LHCN-M2 (cell line): ENCODE measurements at regions not wholly inside any gene's neighbourhood (a gene's known extent, or its start where the extent isn't known, plus 50 kb on each side); places are given as distances from the start of the nearest gene placed in this dataset.
"Not testable (repeated sequence)": the region's sequence is repeated elsewhere in the genome, so short reads cannot be mapped to it uniquely, and the experiment has no call there.

Experiments used
- DNase-seq: peaks from one replicate; pipeline ENCODE4 v3.0.0-alpha.2; 2012; ENCODE audit warnings: low read depth

GRCh38 chr2:111471791-111472530, 351.2 kb downstream of the BCL2L11 start:
- DNase-seq, result not testable (repeated sequence)

- DNase-seq, result not testable (repeated sequence)
Observed at GRCh38 chr2:111472844-111473403, 352.2 kb downstream of the BCL2L11 start.

- not testable (repeated sequence) for DNase-seq
Observed at GRCh38 chr2:111473522-111473921, 352.8 kb downstream of the BCL2L11 start.

- not testable (repeated sequence) for DNase-seq
Observed at GRCh38 chr2:111474198-111474705, 353.5 kb downstream of the BCL2L11 start.

- DNase-seq, result not testable (repeated sequence)
Observed at GRCh38 chr2:111478335-111478734, 357.6 kb downstream of the BCL2L11 start.

GRCh38 chr2:111478871-111479318, 358.2 kb downstream of the BCL2L11 start:
- not testable (repeated sequence) for DNase-seq

- DNase-seq, result peak; percentile 33
Observed at GRCh38 chr2:111480016-111480625, 359.4 kb downstream of the BCL2L11 start.

- peak; percentile 12 for DNase-seq
Observed at GRCh38 chr2:111480633-111481032, 359.9 kb downstream of the BCL2L11 start.

GRCh38 chr2:111481219-111481618, 360.5 kb downstream of the BCL2L11 start:
- not testable (repeated sequence) for DNase-seq

GRCh38 chr2:111482987-111483679, 362.4 kb downstream of the BCL2L11 start:
- not testable (repeated sequence) for DNase-seq

GRCh38 chr2:111484097-111484496, 363.4 kb downstream of the BCL2L11 start:
- not testable (repeated sequence) for DNase-seq

- not testable (repeated sequence) for DNase-seq
Observed at GRCh38 chr2:111485895-111486294, 365.2 kb downstream of the BCL2L11 start.

GRCh38 chr2:111488451-111488850, 367.7 kb downstream of the BCL2L11 start:
- DNase-seq, result not testable (repeated sequence)

GRCh38 chr2:111489460-111489859, 368.7 kb downstream of the BCL2L11 start:
- not testable (repeated sequence) for DNase-seq

GRCh38 chr2:111491181-111491580, 370.5 kb downstream of the BCL2L11 start:
- not testable (repeated sequence) for DNase-seq

- DNase-seq, result not testable (repeated sequence)
Observed at GRCh38 chr2:111491614-111492013, 370.9 kb downstream of the BCL2L11 start.

- not testable (repeated sequence) for DNase-seq
Observed at GRCh38 chr2:111492995-111493719, 372.4 kb downstream of the BCL2L11 start.

- not testable (repeated sequence) for DNase-seq
Observed at GRCh38 chr2:111493720-111494078, 373.0 kb downstream of the BCL2L11 start.

GRCh38 chr2:111494288-111494980, 373.7 kb downstream of the BCL2L11 start:
- DNase-seq, result not testable (repeated sequence)

GRCh38 chr2:111494981-111495315, 374.2 kb downstream of the BCL2L11 start:
- DNase-seq, result not testable (repeated sequence)
